Keratinocyte (primary cell): ENCODE measurements at regions not wholly inside any gene's neighbourhood (a gene's known extent, or its start where the extent isn't known, plus 50 kb on each side); places are given as distances from the start of the nearest gene placed in this dataset.

Source experiments
- CTCF ChIP-seq, 3 experiments: IDR thresholded peaks in 1 of 3; conservative IDR thresholded peaks in 1 of 3; optimal IDR thresholded peaks in 1 of 3; 2 replicates in 2 of 3; 3 replicates in 1 of 3; pipeline versions ENCODE3 to v1.5.1; 2011; ENCODE audit warnings: low read length in 3 of 3, mild to moderate bottlenecking in 3 of 3, moderate library complexity in 2 of 3, control low read depth in 1 of 3, inconsistent platforms in 1 of 3; ENCODE audit not compliant: insufficient read depth in 2 of 3; ENCODE audit errors: extremely low read depth in 1 of 3
- EZH2 ChIP-seq: IDR thresholded peaks from one replicate; pipeline ENCODE4 v1.6.1; 2012; ENCODE audit warnings: inconsistent platforms, mild to moderate bottlenecking, low read length, moderate library complexity

- TF ChIP-seq CTCF (optimal IDR thresholded peaks at IDR 0.05 in 1 of 3, IDR thresholded peaks at IDR 0.05 in 1 of 3, conservative IDR thresholded peaks at IDR 0.05 in 1 of 3; ENCODE audit: extremely low read depth in 1 of 3, insufficient read depth in 2 of 3, low read length in 3 of 3) (no peak), EZH2 (no peak)
Measured at GRCh38 chr12:28025821-28026505, 53.4 kb upstream of the PTHLH start.
